Lung (tissue), 11 donors: ENCODE measurements at regions not wholly inside any gene's neighbourhood (a gene's known extent, or its start where the extent isn't known, plus 50 kb on each side); places are given as distances from the start of the nearest gene placed in this dataset.

ENCODE experiments used
- ATAC-seq: fragments of 200-7000 bp; cut with Tn5 transposase; one replicate; pipeline ENCODE4 v1.9.1; 2020; ENCODE audit warnings: moderate number of reproducible peaks; ENCODE audit not compliant: insufficient read depth, low FRiP score
- DNase-seq, 3 donors: peaks; one replicate each; pipeline ENCODE4 v3.0.0-alpha.2; 2013 to 2017
- H3K27ac ChIP-seq, 2 donors: one replicate each; pipeline ENCODE4 v1.5.1; 2013; ENCODE audit warnings: mild to moderate bottlenecking in 2 of 2, moderate library complexity in 2 of 2, control low read depth in 1 of 2, inconsistent platforms in 1 of 2, low read depth in 1 of 2, low read length in 1 of 2
- H3K27me3 ChIP-seq, 3 donors: one replicate each; pipeline ENCODE4 v1.5.1; 2013; ENCODE audit warnings: low read length in 2 of 3; ENCODE audit not compliant: control insufficient read depth in 3 of 3, insufficient read depth in 3 of 3
- H3K36me3 ChIP-seq, 4 donors: one replicate each; pipeline ENCODE4 v1.5.1; 2013; ENCODE audit warnings: low read length in 4 of 4, mild to moderate bottlenecking in 1 of 4, moderate library complexity in 1 of 4; ENCODE audit not compliant: control insufficient read depth in 4 of 4, insufficient read depth in 4 of 4
- H3K4me1 ChIP-seq, 5 donors: one replicate each; pipeline ENCODE4 v1.5.1; 2013; ENCODE audit warnings: low read length in 5 of 5, mild to moderate bottlenecking in 2 of 5, moderate library complexity in 1 of 5; ENCODE audit not compliant: control insufficient read depth in 5 of 5, insufficient read depth in 5 of 5
- H3K4me3 ChIP-seq: one replicate; pipeline ENCODE4 v1.5.1; 2013; ENCODE audit warnings: mild to moderate bottlenecking, control low read depth, moderate library complexity
- H3K9ac ChIP-seq, 2 donors: one replicate each; pipeline ENCODE4 v1.5.1; 2013; ENCODE audit warnings: low read length in 2 of 2, control low read depth in 1 of 2; ENCODE audit not compliant: insufficient read depth in 1 of 2
- H3K9me3 ChIP-seq, 4 donors: one replicate each; pipeline ENCODE4 v1.5.1; 2013; ENCODE audit warnings: low read length in 3 of 4, mild to moderate bottlenecking in 1 of 4, moderate library complexity in 1 of 4; ENCODE audit not compliant: control insufficient read depth in 4 of 4, insufficient read depth in 3 of 4
- WGBS, 2 donors: extraction: QIAGEN DNeasy Blood & Tissue Kit; methylation state at CpG; one replicate each; pipeline ENCODE4 v1.1.7; 2013; 5-methylcytosine and 5-hydroxymethylcytosine counted together
- TF ChIP-seq, protein P1 (sequence below): IDR thresholded peaks from 2 replicates; pipeline ENCODE4 v1.5.1; 2012; ENCODE audit warnings: mild to moderate bottlenecking; ENCODE audit errors: control extremely low read depth, extremely low read depth
- donor health status: control.
- donor health status: control.
- donor health status: Bipolar disorder and iron deficiency.
- donor health status: healthy.
- donor health status: DM: yes; HTN: yes; CAD: no.

DNA sequence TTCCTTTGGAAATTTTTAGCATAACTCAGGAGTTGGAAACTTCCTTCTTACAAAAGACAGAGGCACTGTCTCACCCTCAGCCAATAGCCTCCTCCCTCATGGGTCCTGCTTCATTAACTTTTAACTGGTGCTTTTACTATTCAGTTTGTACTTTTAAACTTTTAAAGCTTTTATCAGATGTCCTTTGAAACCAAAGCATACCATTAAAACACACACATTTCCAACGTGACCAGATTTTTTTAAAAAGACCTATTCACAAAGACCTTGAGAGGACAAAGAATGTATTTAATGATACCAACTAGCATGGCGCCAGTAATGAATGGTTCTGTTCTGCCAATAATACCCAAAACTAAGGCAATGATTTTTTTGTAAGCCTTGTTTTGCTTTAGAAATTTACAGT is 173.6 kb upstream of the EEA1 start:
- no peak overlapping the region for H3K9ac ChIP-seq
- no peak overlapping the region for H3K27ac ChIP-seq
- WGBS, 2 donors, result 94% methylated on average over 2 of the region's 2 CpGs
- DNase-seq (no peak), ATAC-seq (no peak)
- no peaks in the 10 kb centered on the region for H3K9me3 ChIP-seq
- H3K4me1 ChIP-seq, result peaks cover 0 to 5% (median under 1%) of the 10 kb centered on the region in 5 donors
- H3K4me3 ChIP-seq, result no peak overlapping the region
- H3K27me3 ChIP-seq, result no peaks in the 10 kb centered on the region
- H3K36me3 ChIP-seq, result no peaks in the 10 kb centered on the region
- TF ChIP-seq, protein P1, sequence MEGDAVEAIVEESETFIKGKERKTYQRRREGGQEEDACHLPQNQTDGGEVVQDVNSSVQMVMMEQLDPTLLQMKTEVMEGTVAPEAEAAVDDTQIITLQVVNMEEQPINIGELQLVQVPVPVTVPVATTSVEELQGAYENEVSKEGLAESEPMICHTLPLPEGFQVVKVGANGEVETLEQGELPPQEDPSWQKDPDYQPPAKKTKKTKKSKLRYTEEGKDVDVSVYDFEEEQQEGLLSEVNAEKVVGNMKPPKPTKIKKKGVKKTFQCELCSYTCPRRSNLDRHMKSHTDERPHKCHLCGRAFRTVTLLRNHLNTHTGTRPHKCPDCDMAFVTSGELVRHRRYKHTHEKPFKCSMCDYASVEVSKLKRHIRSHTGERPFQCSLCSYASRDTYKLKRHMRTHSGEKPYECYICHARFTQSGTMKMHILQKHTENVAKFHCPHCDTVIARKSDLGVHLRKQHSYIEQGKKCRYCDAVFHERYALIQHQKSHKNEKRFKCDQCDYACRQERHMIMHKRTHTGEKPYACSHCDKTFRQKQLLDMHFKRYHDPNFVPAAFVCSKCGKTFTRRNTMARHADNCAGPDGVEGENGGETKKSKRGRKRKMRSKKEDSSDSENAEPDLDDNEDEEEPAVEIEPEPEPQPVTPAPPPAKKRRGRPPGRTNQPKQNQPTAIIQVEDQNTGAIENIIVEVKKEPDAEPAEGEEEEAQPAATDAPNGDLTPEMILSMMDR, result no peak

DNA sequence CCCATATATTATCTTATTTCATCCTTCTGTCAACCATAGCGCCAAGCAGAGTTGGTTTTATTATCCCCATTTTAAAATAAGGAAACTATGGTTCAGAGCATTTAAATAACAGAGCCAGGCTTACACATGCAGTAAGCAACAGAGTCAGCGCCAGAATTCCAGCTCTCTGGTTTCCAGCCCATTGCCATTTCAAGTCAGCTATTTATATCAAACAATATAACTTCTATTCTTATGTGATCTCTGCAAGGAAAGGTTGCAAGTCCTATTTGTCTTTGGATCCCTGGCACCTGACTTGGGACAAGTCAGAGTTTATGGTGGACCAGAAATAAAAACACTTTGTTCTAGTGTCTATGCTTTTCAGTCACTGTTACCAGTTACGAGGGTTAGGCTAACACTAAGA is 174.1 kb upstream of the EEA1 start:
- Histone ChIP-seq H3K9ac (no peak overlapping the region), H3K27ac (no peak overlapping the region), H3K27me3 (no peaks in the 10 kb centered on the region), H3K9me3 (no peaks in the 10 kb centered on the region), H3K4me1 (peaks cover 0 to 5% (median 2%) of the 10 kb centered on the region in 5 donors), H3K4me3 (no peak overlapping the region), H3K36me3 (no peaks in the 10 kb centered on the region)
- no peak for DNase-seq
- TF ChIP-seq, protein P1, result no peak
- ATAC-seq, result no peak
- WGBS, 2 donors, result 97 to 98% methylated on average over 3 of the region's 3 CpGs

DNA sequence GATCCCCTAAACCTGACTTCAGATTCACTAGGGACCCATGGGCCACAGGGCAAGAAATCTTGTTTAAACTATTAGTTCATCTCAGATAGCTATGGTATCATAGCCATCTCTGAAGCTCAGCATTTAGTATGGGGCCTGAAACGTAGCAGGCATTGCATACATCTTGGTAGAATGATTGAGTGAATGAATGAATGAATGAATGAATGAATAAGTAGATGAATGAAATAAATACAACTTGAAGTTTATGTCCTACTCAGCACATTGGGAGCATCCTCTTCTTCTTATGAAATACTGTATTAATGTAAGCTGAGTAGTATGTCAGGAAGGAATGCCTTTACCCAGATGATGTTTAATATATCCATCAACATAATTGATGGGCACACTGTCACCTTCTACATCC is 175.4 kb upstream of the EEA1 start:
- H3K27ac ChIP-seq, result no peak overlapping the region
- DNase-seq, result no peak
- ATAC-seq, result no peak
- WGBS, 2 donors, result 93 to 98% methylated on average over 1 of the region's 1 CpG
- no peak overlapping the region for H3K4me3 ChIP-seq
- H3K36me3 ChIP-seq, result no peaks in the 10 kb centered on the region
- no peaks in the 10 kb centered on the region for H3K9me3 ChIP-seq
- no peaks in the 10 kb centered on the region for H3K27me3 ChIP-seq
- TF ChIP-seq, protein P1, result no peak
- peaks cover 0 to 14% (median 8%) of the 10 kb centered on the region in 5 donors for H3K4me1 ChIP-seq
- H3K9ac ChIP-seq, result no peak overlapping the region

DNA sequence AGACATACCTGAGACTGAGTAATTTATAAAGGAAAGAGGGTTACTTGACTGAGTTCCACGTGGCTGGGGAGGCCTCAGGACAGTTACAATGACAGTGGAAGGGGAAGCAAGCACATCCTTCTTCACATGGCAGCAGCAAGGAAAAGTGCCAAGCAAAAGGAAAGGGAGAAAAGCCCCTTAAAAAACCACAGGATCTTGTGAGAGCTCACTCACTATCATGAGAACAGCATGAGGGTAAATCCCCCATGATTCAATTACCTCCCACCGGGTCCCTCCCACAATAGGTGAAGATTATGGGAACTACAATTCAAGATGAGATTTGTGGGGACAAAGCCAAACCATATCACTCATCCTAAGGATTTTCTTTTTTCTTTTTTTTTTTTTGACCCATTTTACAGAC is 177.8 kb upstream of the EEA1 start:
- TF ChIP-seq, protein P1, result no peak
- no peak overlapping the region for H3K9ac ChIP-seq
- H3K9me3 ChIP-seq, result no peaks in the 10 kb centered on the region
- H3K4me1 ChIP-seq, result peaks cover 0 to 15% (median 14%) of the 10 kb centered on the region in 5 donors
- no peak for ATAC-seq
- H3K4me3 ChIP-seq, result no peak overlapping the region
- no peak overlapping the region for H3K27ac ChIP-seq
- WGBS, 2 donors, result 69 to 70% methylated on average over 2 of the region's 2 CpGs
- no peaks in the 10 kb centered on the region for H3K27me3 ChIP-seq
- no peak for DNase-seq
- no peaks in the 10 kb centered on the region for H3K36me3 ChIP-seq
